HCT116 (cell line): ENCODE measurements at regions not wholly inside any gene's neighbourhood (a gene's known extent, or its start where the extent isn't known, plus 50 kb on each side); places are given as distances from the start of the nearest gene placed in this dataset.

Experiments
- ATAC-seq: fragments of 200-7000 bp; cut with Tn5 transposase; 2 replicates; pipeline ENCODE4 v1.9.1; 2020; ENCODE audit warnings: mild to moderate bottlenecking, moderate library complexity
- BruUV-seq: library from RNA; stranded (reverse); fragments of 400-500 nt; replicated peaks from 2 replicates; lab custom pipeline; 2021; lab: Mats Ljungman, UMichigan
- CTCF ChIA-PET: fragments of 300-600 bp; sonication (Branson Sonifier 250); formaldehyde crosslinking; loops from one replicate; lab custom pipeline; 2021; ENCODE audit warnings: antibody characterized with exemption; lab: Charles Lee
- POLR2A ChIA-PET: fragments of 300-600, 350-600 bp; sonication (Branson Sonifier 250); formaldehyde crosslinking; loops from one replicate; lab custom pipeline; 2021; ENCODE audit warnings: antibody characterized with exemption; lab: Charles Lee
- RAD21 ChIA-PET, 2 experiments: fragments of 300-600 bp; sonication (Branson Sonifier 250); formaldehyde crosslinking; loops; one replicate each; lab custom pipeline; 2023; ENCODE audit warnings: low total read pairs in 2 of 2; ENCODE audit not compliant: uncharacterized antibody in 2 of 2, unreplicated experiment in 2 of 2, low non-redundant PET in 1 of 2; lab: Charles Lee
- DNase-seq: peaks from one replicate; pipeline ENCODE4 v3.0.0-alpha.2; 2010; ENCODE audit warnings: low read depth, low spot score
- H2AFZ ChIP-seq: fragments of 200-600 bp; shearing (Covaris generic), sonication (generic); 2 replicates; pipeline ENCODE4 v1.6.1; 2017; ENCODE audit warnings: low read depth, mixed run types, mixed read lengths, antibody characterized with exemption, low read length; ENCODE audit not compliant: poor library complexity, severe bottlenecking
- H3K27ac ChIP-seq: 2 replicates; pipeline ENCODE4 v1.5.1; 2012; ENCODE audit warnings: low read depth, low read length
- H3K27me3 ChIP-seq: fragments of 200-600 bp; sonication (generic); 2 replicates; pipeline ENCODE4 v1.6.1; 2016; ENCODE audit warnings: mixed run types, low read length, mixed read lengths; ENCODE audit not compliant: insufficient read depth
- H3K36me3 ChIP-seq, 2 experiments: fragments of 200-500 bp in 1 of 2; fragments of 200-600 bp in 1 of 2; sonication (Bioruptor generic) in 1 of 2; sonication (generic) in 1 of 2; 2 replicates each; pipeline versions ENCODE4 v1.5.1 to v1.6.1; 2014 to 2016; ENCODE audit warnings: low read length in 2 of 2, inconsistent platforms in 1 of 2, mixed read lengths in 1 of 2, mixed run types in 1 of 2; ENCODE audit not compliant: insufficient read depth in 2 of 2, control insufficient read depth in 1 of 2
- H3K4me1 ChIP-seq, 2 experiments: fragments of 200-600 bp in 1 of 2; sonication (generic) in 1 of 2; 2 replicates each; pipeline versions ENCODE4 v1.5.1 to v1.6.1; 2012 to 2017; ENCODE audit warnings: low read length in 2 of 2, inconsistent platforms in 1 of 2, mild to moderate bottlenecking in 1 of 2, mixed read lengths in 1 of 2, mixed run types in 1 of 2, moderate library complexity in 1 of 2; ENCODE audit not compliant: insufficient read depth in 2 of 2, control insufficient read depth in 1 of 2
- H3K4me2 ChIP-seq: fragments of 200-600 bp; sonication (generic); 2 replicates; pipeline ENCODE4 v1.6.1; 2017; ENCODE audit warnings: mixed run types, low read length, mixed read lengths
- H3K4me3 ChIP-seq, 2 experiments: fragments of 200-600 bp in 1 of 2; sonication (generic) in 1 of 2; replicated peaks in 1 of 2; 2 replicates each; pipeline ENCODE4 v1.5.1; 2011 to 2016; ENCODE audit warnings: low read length in 2 of 2, control low read depth in 1 of 2, low read depth in 1 of 2, mild to moderate bottlenecking in 1 of 2, mixed read lengths in 1 of 2, mixed run types in 1 of 2
- H3K79me2 ChIP-seq: fragments of 200-600 bp; sonication (generic); 2 replicates; pipeline ENCODE4 v1.6.1; 2017; ENCODE audit warnings: mild to moderate bottlenecking, mixed run types, low read length, moderate library complexity, mixed read lengths; ENCODE audit not compliant: insufficient read depth
- H3K9ac ChIP-seq: fragments of 200-600 bp; sonication (generic); 2 replicates; pipeline ENCODE4 v1.6.1; 2016; ENCODE audit warnings: low read length, mixed read lengths
- H3K9me2 ChIP-seq: fragments of 200-600 bp; sonication (generic), shearing (Covaris generic); 2 replicates; pipeline ENCODE4 v1.6.1; 2017; ENCODE audit warnings: mixed run types, mild to moderate bottlenecking, moderate library complexity; ENCODE audit not compliant: insufficient read depth
- H3K9me3 ChIP-seq, 2 experiments: fragments of 200-500 bp in 1 of 2; fragments of 200-600 bp in 1 of 2; sonication (Bioruptor generic) in 1 of 2; sonication (generic) in 1 of 2; 2 replicates each; pipeline ENCODE4 v1.6.1; 2014 to 2017; ENCODE audit warnings: low read length in 2 of 2, mixed read lengths in 2 of 2, inconsistent platforms in 1 of 2, low read depth in 1 of 2, mild to moderate bottlenecking in 1 of 2, mixed run types in 1 of 2, moderate library complexity in 1 of 2; ENCODE audit not compliant: control insufficient read depth in 1 of 2, insufficient read depth in 1 of 2
- H4K20me1 ChIP-seq: fragments of 200-600 bp; sonication (generic), shearing (Covaris generic); 2 replicates; pipeline ENCODE4 v1.6.1; 2017; ENCODE audit warnings: mixed run types, mild to moderate bottlenecking, moderate library complexity; ENCODE audit not compliant: insufficient read depth
- CBX3 ChIP-seq: IDR thresholded peaks from 2 replicates; pipeline ENCODE4 v1.6.1; 2012; ENCODE audit warnings: low read depth
- CEBPB ChIP-seq: IDR thresholded peaks from 2 replicates; pipeline ENCODE4 v1.6.1; 2012; ENCODE audit warnings: low read depth
- EGR1 ChIP-seq: IDR thresholded peaks from 2 replicates; pipeline ENCODE4 v1.6.1; 2012; ENCODE audit warnings: low read depth
- EZH2 ChIP-seq: fragments of 200-600 bp; sonication (generic); IDR thresholded peaks from 2 replicates; pipeline ENCODE4 v1.6.1; 2017; ENCODE audit warnings: antibody characterized with exemption, mixed run types
- FOSL1 ChIP-seq: IDR thresholded peaks from 2 replicates; pipeline ENCODE4 v1.6.1; 2012; ENCODE audit warnings: low read depth
- JUND ChIP-seq: IDR thresholded peaks from 2 replicates; pipeline ENCODE4 v1.6.1; 2012
- POLR2A ChIP-seq: IDR thresholded peaks from 2 replicates; pipeline ENCODE4 v1.7.0; 2011; ENCODE audit warnings: borderline replicate concordance; ENCODE audit not compliant: insufficient read depth, insufficient read length; ENCODE audit errors: extremely low read depth
- POLR2AphosphoS5 ChIP-seq: IDR thresholded peaks from 2 replicates; pipeline ENCODE4 v1.6.1; 2011; ENCODE audit warnings: mild to moderate bottlenecking, low read depth, low read length, moderate library complexity
- SIN3A ChIP-seq: IDR thresholded peaks from 2 replicates; pipeline ENCODE4 v1.6.1; 2012; ENCODE audit warnings: low read depth
- SP1 ChIP-seq: IDR thresholded peaks from 2 replicates; pipeline ENCODE4 v1.6.1; 2012; ENCODE audit warnings: low read depth
- SRF ChIP-seq: IDR thresholded peaks from 2 replicates; pipeline ENCODE4 v1.6.1; 2012; ENCODE audit warnings: low read depth
- TCF7L2 ChIP-seq: IDR thresholded peaks from 2 replicates; pipeline ENCODE4 v1.7.0; 2011; ENCODE audit warnings: borderline replicate concordance, inconsistent platforms; ENCODE audit not compliant: insufficient read depth, insufficient read length; ENCODE audit errors: extremely low read depth
- YY1 ChIP-seq: IDR thresholded peaks from 2 replicates; pipeline ENCODE4 v1.6.1; 2011; ENCODE audit warnings: low read length, low read depth, moderate library complexity, mild to moderate bottlenecking; ENCODE audit not compliant: insufficient replicate concordance; ENCODE audit errors: extremely low read depth
- ZFX ChIP-seq: fragments of 450-650 bp; IDR thresholded peaks from 2 replicates; pipeline ENCODE4 v1.6.1; 2017
- ZNF274 ChIP-seq: fragments of 200-500 bp; sonication (Bioruptor generic); IDR thresholded peaks from 2 replicates; pipeline ENCODE4 v1.6.1; 2014; ENCODE audit warnings: mild to moderate bottlenecking, low read depth, low read length, inconsistent platforms
- intact Hi-C: fragments of 100-400 bp; cut with micrococcal nuclease; formaldehyde crosslinking; loops from 2 replicates; pipeline ENCODE4 v1.10.0; 2022
- TF ChIP-seq, protein P1 (sequence below), 3 experiments: fragments of 200-600 bp in 1 of 3; sonication (generic) in 1 of 3; IDR thresholded peaks in 2 of 3; conservative IDR thresholded peaks in 1 of 3; 2 replicates each; pipeline ENCODE4 v1.5.1; 2012 to 2017; ENCODE audit warnings: low read depth in 2 of 3, low read length in 2 of 3, antibody characterized with exemption in 1 of 3, borderline replicate concordance in 1 of 3, control low read depth in 1 of 3, mild to moderate bottlenecking in 1 of 3, mixed read lengths in 1 of 3, mixed run types in 1 of 3, moderate library complexity in 1 of 3; ENCODE audit not compliant: insufficient read depth in 1 of 3
- TF ChIP-seq, protein P2 (sequence below): IDR thresholded peaks from 2 replicates; pipeline ENCODE4 v1.6.1; 2012; ENCODE audit warnings: low read depth
- TF ChIP-seq, protein P3 (sequence below): IDR thresholded peaks from 2 replicates; pipeline ENCODE4 v1.6.1; 2011; ENCODE audit warnings: mild to moderate bottlenecking, low read length, moderate library complexity; ENCODE audit not compliant: insufficient replicate concordance; ENCODE audit errors: extremely low read depth

DNA sequence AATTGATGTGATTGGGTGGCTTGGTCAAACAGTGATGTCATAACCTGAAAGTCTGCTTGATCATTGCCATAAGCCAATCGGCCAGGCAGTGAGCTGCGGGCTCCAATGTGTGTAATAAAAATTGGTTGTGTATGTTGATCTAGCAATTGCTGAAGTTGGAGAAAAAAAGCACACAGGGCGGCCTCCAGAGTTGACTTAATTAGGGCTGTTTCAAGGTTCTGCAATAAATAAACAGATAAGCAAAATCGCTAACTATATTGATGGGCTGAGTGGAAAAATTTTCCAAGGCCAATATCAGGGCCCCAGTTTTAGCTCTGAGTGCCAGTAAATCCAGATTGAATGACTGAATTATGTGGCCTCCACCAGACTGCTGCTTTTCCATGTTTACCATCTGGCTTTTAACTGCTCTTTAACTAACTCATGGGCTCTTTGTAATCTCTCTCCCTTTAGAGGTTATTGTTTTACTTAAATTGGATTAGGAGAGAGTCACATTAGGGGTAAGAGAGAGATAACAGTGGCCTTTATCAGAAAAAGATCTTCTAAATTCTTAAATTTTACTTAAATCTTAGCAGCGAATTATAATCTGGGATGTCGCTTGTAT lies 160.6 kb upstream of the WDFY3 start:
- POLR2A ChIA-PET = no interaction called here
- intact Hi-C loops = no loop called here
- Histone ChIP-seq H2AFZ (peak overlapping the region; percentile 90), H3K9ac (no peak overlapping the region), H3K79me2 (no peaks in the 10 kb centered on the region), H3K9me3 (no peaks in the 10 kb centered on the region), H3K27me3 (no peaks in the 10 kb centered on the region), H3K4me2 (peak overlapping the region; percentile 1; the same call in 1 of the 2 replicates), H4K20me1 (no peaks in the 10 kb centered on the region), H3K36me3 (no peaks in the 10 kb centered on the region)
- ATAC-seq = no peak
- TF ChIP-seq JUND = no peak
- no peak for TF ChIP-seq EZH2
- no peak for TF ChIP-seq FOSL1
- TF ChIP-seq YY1 = no peak
- TF ChIP-seq POLR2A = no peak
- TF ChIP-seq SP1 = no peak
- TF ChIP-seq, protein P1, sequence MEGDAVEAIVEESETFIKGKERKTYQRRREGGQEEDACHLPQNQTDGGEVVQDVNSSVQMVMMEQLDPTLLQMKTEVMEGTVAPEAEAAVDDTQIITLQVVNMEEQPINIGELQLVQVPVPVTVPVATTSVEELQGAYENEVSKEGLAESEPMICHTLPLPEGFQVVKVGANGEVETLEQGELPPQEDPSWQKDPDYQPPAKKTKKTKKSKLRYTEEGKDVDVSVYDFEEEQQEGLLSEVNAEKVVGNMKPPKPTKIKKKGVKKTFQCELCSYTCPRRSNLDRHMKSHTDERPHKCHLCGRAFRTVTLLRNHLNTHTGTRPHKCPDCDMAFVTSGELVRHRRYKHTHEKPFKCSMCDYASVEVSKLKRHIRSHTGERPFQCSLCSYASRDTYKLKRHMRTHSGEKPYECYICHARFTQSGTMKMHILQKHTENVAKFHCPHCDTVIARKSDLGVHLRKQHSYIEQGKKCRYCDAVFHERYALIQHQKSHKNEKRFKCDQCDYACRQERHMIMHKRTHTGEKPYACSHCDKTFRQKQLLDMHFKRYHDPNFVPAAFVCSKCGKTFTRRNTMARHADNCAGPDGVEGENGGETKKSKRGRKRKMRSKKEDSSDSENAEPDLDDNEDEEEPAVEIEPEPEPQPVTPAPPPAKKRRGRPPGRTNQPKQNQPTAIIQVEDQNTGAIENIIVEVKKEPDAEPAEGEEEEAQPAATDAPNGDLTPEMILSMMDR (IDR thresholded peaks at IDR 0.05 in 2 of 3, conservative IDR thresholded peaks at IDR 0.05 in 1 of 3; ENCODE audit: borderline replicate concordance in 1 of 3, insufficient read depth in 1 of 3, low read depth in 2 of 3, low read length in 2 of 3) = no peak
- TF ChIP-seq ZNF274 = no peak
- no peak for TF ChIP-seq ZFX
- TF ChIP-seq, protein P2, sequence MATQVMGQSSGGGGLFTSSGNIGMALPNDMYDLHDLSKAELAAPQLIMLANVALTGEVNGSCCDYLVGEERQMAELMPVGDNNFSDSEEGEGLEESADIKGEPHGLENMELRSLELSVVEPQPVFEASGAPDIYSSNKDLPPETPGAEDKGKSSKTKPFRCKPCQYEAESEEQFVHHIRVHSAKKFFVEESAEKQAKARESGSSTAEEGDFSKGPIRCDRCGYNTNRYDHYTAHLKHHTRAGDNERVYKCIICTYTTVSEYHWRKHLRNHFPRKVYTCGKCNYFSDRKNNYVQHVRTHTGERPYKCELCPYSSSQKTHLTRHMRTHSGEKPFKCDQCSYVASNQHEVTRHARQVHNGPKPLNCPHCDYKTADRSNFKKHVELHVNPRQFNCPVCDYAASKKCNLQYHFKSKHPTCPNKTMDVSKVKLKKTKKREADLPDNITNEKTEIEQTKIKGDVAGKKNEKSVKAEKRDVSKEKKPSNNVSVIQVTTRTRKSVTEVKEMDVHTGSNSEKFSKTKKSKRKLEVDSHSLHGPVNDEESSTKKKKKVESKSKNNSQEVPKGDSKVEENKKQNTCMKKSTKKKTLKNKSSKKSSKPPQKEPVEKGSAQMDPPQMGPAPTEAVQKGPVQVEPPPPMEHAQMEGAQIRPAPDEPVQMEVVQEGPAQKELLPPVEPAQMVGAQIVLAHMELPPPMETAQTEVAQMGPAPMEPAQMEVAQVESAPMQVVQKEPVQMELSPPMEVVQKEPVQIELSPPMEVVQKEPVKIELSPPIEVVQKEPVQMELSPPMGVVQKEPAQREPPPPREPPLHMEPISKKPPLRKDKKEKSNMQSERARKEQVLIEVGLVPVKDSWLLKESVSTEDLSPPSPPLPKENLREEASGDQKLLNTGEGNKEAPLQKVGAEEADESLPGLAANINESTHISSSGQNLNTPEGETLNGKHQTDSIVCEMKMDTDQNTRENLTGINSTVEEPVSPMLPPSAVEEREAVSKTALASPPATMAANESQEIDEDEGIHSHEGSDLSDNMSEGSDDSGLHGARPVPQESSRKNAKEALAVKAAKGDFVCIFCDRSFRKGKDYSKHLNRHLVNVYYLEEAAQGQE = no peak
- TF ChIP-seq CEBPB = no peak
- no peak for TF ChIP-seq EGR1
- TF ChIP-seq CBX3 = no peak
- TF ChIP-seq, protein P3, sequence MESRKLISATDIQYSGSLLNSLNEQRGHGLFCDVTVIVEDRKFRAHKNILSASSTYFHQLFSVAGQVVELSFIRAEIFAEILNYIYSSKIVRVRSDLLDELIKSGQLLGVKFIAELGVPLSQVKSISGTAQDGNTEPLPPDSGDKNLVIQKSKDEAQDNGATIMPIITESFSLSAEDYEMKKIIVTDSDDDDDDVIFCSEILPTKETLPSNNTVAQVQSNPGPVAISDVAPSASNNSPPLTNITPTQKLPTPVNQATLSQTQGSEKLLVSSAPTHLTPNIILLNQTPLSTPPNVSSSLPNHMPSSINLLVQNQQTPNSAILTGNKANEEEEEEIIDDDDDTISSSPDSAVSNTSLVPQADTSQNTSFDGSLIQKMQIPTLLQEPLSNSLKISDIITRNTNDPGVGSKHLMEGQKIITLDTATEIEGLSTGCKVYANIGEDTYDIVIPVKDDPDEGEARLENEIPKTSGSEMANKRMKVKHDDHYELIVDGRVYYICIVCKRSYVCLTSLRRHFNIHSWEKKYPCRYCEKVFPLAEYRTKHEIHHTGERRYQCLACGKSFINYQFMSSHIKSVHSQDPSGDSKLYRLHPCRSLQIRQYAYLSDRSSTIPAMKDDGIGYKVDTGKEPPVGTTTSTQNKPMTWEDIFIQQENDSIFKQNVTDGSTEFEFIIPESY = no peak
- no peak for TF ChIP-seq SIN3A
- TF ChIP-seq SRF = no peak
- no peak for TF ChIP-seq POLR2AphosphoS5
- TF ChIP-seq TCF7L2 = no peak
- TF ChIP-seq, all 23 proteins: peak for 0
- H3K9me2 ChIP-seq = no peaks in the 10 kb centered on the region
- ChIA-PET RAD21 (no interaction called here), CTCF (interaction anchor here (0.6 to 2.4 kb wide), 6 partner anchors 13 to 917 kb away, joined by 3 to 7 read pairs (median 3); no protein-coding TSS in a partner anchor)
- peaks cover 0 to 7% of the 10 kb centered on the region in 2 experiments; a peak in 3 of 4 replicates for H3K4me1 ChIP-seq
- no peak overlapping the region for H3K27ac ChIP-seq
- no peak overlapping the region for H3K4me3 ChIP-seq
- BruUV-seq = no TSS peak
- DNase-seq = no peak
